ENCODE measurements at regions not wholly inside any gene's neighbourhood (a gene's known extent, or its start where the extent isn't known, plus 50 kb on each side); places are given as distances from the start of the nearest gene placed in this dataset.

DNA sequence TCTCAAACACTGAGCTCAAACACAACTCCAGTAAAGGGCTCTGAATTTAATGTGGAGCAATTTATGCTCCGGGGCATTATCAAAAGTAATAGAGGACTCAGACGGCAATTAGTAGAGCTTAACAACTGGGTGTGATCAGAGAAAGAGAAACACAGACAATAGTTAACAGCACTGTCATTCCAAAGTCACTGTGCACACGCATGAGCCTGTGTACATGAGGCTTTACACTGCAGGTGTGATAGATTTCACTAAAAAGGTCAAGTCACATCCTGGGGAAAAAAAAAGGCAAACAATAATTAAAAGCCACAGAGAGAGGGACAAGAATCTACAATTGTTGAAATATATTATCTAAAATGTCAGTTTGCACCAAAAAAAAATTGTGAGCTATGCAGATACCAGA is 956.5 kb downstream of the CDH18 start:
- Histone ChIP-seq H3K4me2 (ENCODE audit: insufficient read depth in 1 of 2, low read depth in 2 of 2, low read length in 2 of 2) (no peak overlapping the region), H4K20me1 (replicated peaks in 1 of 2; ENCODE audit: control insufficient read depth in 1 of 2, insufficient read depth in 2 of 2, low read length in 2 of 2) (no peaks in the 10 kb centered on the region), H2AFZ (ENCODE audit: low read length) (no peak overlapping the region), H3K9ac (replicated peaks in 1 of 4; ENCODE audit: extremely low read depth in 1 of 4, low read depth in 3 of 4, low read length in 3 of 4) (no peak overlapping the region), H3K4ac (replicated peaks; ENCODE audit: insufficient read length, low read depth, low read length) (no peak overlapping the region), H3K4me3 (ENCODE audit: extremely low read depth in 1 of 4, insufficient read depth in 2 of 4, low read depth in 3 of 4, low read length in 4 of 4) (no peak overlapping the region), H2BK5ac (ENCODE audit: low read depth, low read length) (no peak overlapping the region), H3K23ac (ENCODE audit: insufficient read length) (no peak overlapping the region), H3K14ac (ENCODE audit: insufficient read length) (no peak overlapping the region), H2BK15ac (ENCODE audit: low read length) (no peak overlapping the region), H3K27ac (ENCODE audit: low read depth, low read length) (no peak overlapping the region), H3K79me2 (ENCODE audit: control insufficient read depth in 1 of 2, insufficient read depth in 2 of 2, low read length in 2 of 2) (no peaks in the 10 kb centered on the region), H3K27me3 (replicated peaks in 1 of 4; ENCODE audit: control insufficient read depth in 3 of 4, extremely low read depth in 1 of 4, insufficient read depth in 3 of 4, low read length in 3 of 4) (no peaks in the 10 kb centered on the region), H2BK120ac (replicated peaks; ENCODE audit: low read depth, low read length) (no peak overlapping the region), H3K56ac (replicated peaks; ENCODE audit: insufficient read length, low read depth, low read length) (no peak overlapping the region), H3K18ac (ENCODE audit: extremely low read depth, low read length) (no peak overlapping the region), H2BK12ac (ENCODE audit: low read depth, low read length) (0 out of 2 replicates have a peak overlapping the region, but pooled peaks have one; percentile 60), H4K5ac (ENCODE audit: insufficient read length, low read depth, low read length) (no peak overlapping the region), H4K91ac (replicated peaks; ENCODE audit: insufficient read length, low read length) (no peak overlapping the region), H3K36me3 (ENCODE audit: control insufficient read depth in 2 of 4, insufficient read depth in 4 of 4, low read length in 3 of 4) (no peaks in the 10 kb centered on the region), H3K4me1 (replicated peaks in 1 of 4; ENCODE audit: control insufficient read depth in 3 of 4, insufficient read depth in 4 of 4, low read length in 3 of 4) (peaks cover 0 to 5% (median 0%) of the 10 kb centered on the region in 4 experiments; a peak in 2 of 7 replicates), H2AK5ac (ENCODE audit: low read depth, low read length) (no peak overlapping the region), H3K23me2 (ENCODE audit: low read depth, low read length) (no peaks in the 10 kb centered on the region), H3K9me3 (ENCODE audit: insufficient read depth in 2 of 2, low read depth in 1 of 2, low read length in 1 of 2) (no peaks in the 10 kb centered on the region; a peak in 1 of 4 replicates), H3K79me1 (ENCODE audit: low read depth, low read length) (no peaks in the 10 kb centered on the region), H2BK20ac (ENCODE audit: low read length) (peak overlapping the region; percentile 66; the same call in 1 of the 2 replicates), H4K8ac (ENCODE audit: extremely low read depth, insufficient read depth, low read length) (no peak overlapping the region)
- CTCF ChIA-PET (ENCODE audit: partially characterized antibody): no interaction called here
- 83% methylated on average over 3 of the region's 3 CpGs; no CpG with 5 or more reads in 1 of the 2 experiments for WGBS, 2 experiments (ENCODE audit: extremely low coverage in 1 of 2, insufficient coverage in 1 of 2, insufficient read length in 1 of 2, insufficient replicate concordance in 2 of 2, low coverage in 1 of 2, low lambda C conversion rate in 2 of 2, missing lambda C conversion rate in 1 of 2)
- no peak for DNase-seq (ENCODE audit: low read depth in 1 of 2, low spot score in 2 of 2)
- FAIRE-seq: no peak
- TF ChIP-seq RAD21 (IDR thresholded peaks at IDR 0.05 in 1 of 2, conservative IDR thresholded peaks at IDR 0.05 in 1 of 2; ENCODE audit: low read depth in 2 of 2, low read length in 2 of 2) (no peak), POU5F1 (IDR thresholded peaks at IDR 0.05; ENCODE audit: low read depth, low read length) (no peak), POLR2A (IDR thresholded peaks at IDR 0.05; ENCODE audit: control extremely low read depth in 1 of 2, low read depth in 2 of 2, low read length in 2 of 2) (no peak), POLR2AphosphoS5 (IDR thresholded peaks at IDR 0.05; ENCODE audit: low read depth, low read length) (no peak), TAF7 (optimal IDR thresholded peaks at IDR 0.05; ENCODE audit: borderline replicate concordance, low read depth, low read length) (no peak), JUN (IDR thresholded peaks at IDR 0.05; ENCODE audit: low read depth, low read length) (no peak), SIRT6 (IDR thresholded peaks at IDR 0.05; ENCODE audit: low read length) (no peak), ASH2L (IDR thresholded peaks at IDR 0.05; ENCODE audit: low read length) (no peak), GABPA (IDR thresholded peaks at IDR 0.05; ENCODE audit: borderline replicate concordance, insufficient read depth, low read length) (no peak), KDM1A (IDR thresholded peaks at IDR 0.05; ENCODE audit: borderline replicate concordance, low read length) (no peak), NRF1 (IDR thresholded peaks at IDR 0.05; ENCODE audit: low read depth, low read length) (no peak), ZNF274 (IDR thresholded peaks at IDR 0.05; ENCODE audit: borderline replicate concordance, extremely low read depth, low read length) (no peak), HDAC2 (IDR thresholded peaks at IDR 0.05; ENCODE audit: borderline replicate concordance in 1 of 2, low read depth in 2 of 2, low read length in 2 of 2) (no peak), BCL11A (IDR thresholded peaks at IDR 0.05; ENCODE audit: low read depth in 2 of 2, low read length in 2 of 2) (no peak)
- POLR2A ChIA-PET (ENCODE audit: partially characterized antibody): no interaction called here

Data from H1 (cell line).